GM12864 (cell line): ENCODE measurements at regions not wholly inside any gene's neighbourhood (a gene's known extent, or its start where the extent isn't known, plus 50 kb on each side); places are given as distances from the start of the nearest gene placed in this dataset.
"Not testable (repeated sequence)": the region's sequence is repeated elsewhere in the genome, so short reads cannot be mapped to it uniquely, and the experiment has no call there.

Experiments
- DNase-seq: peaks from one replicate; pipeline ENCODE4 v3.0.0-alpha.2; 2011; ENCODE audit warnings: low read depth
- H3K4me3 ChIP-seq: 2 replicates; pipeline ENCODE4 v1.5.1; 2011; ENCODE audit warnings: mild to moderate bottlenecking, low read depth, low read length, control low read depth
- CTCF ChIP-seq: IDR thresholded peaks from 2 replicates; pipeline ENCODE4 v1.5.1; 2011; ENCODE audit warnings: low read depth, mild to moderate bottlenecking, moderate library complexity, low read length, control low read depth, inconsistent platforms; ENCODE audit errors: missing control alignments

- no peak for DNase-seq
- no peak for TF ChIP-seq CTCF
Measured at GRCh38 chr9:115333277-115334070, 215.5 kb upstream of the TNC start.

GRCh38 chr9:115335439-115335838, 217.5 kb upstream of the TNC start:
- no peak for TF ChIP-seq CTCF
- H3K4me3 ChIP-seq, result no peak overlapping the region
- no peak for DNase-seq

More at GRCh38 chr9:115333277-115334070, 215.5 kb upstream of the TNC start:
- H3K4me3 ChIP-seq, result no peak overlapping the region

GRCh38 chr9:115340314-115340713, 222.4 kb upstream of the TNC start:
- no peak overlapping the region for H3K4me3 ChIP-seq
- DNase-seq, result no peak
- TF ChIP-seq CTCF, result no peak

GRCh38 chr9:115341426-115341825, 223.5 kb upstream of the TNC start:
- no peak for DNase-seq
- no peak for TF ChIP-seq CTCF
- H3K4me3 ChIP-seq, result no peak overlapping the region

- H3K4me3 ChIP-seq, DNase-seq: not testable (repeated sequence)
- peak; percentile 30 for TF ChIP-seq CTCF
Measured at GRCh38 chr9:115347776-115348175, 229.8 kb upstream of the TNC start.

- H3K4me3 ChIP-seq, DNase-seq: not testable (repeated sequence)
Measured at GRCh38 chr9:115348936-115349335, 231.0 kb upstream of the TNC start.

- no peak for TF ChIP-seq CTCF
- no peak overlapping the region for H3K4me3 ChIP-seq
- DNase-seq, result no peak
Measured at GRCh38 chr9:115349542-115349941, 231.6 kb upstream of the TNC start.
